OCI-LY3 (cell line): ENCODE measurements at regions not wholly inside any gene's neighbourhood (a gene's known extent, or its start where the extent isn't known, plus 50 kb on each side); places are given as distances from the start of the nearest gene placed in this dataset.

ENCODE experiments used
- CTCF ChIP-seq: fragments of 200-600, 300-600 bp; sonication (generic); IDR thresholded peaks from 2 replicates; pipeline ENCODE4 v1.5.1; 2014; ENCODE audit warnings: antibody characterized with exemption, low read length, low read depth
- EZH2phosphoT487 ChIP-seq: fragments of 200-600 bp; shearing (Covaris generic); IDR thresholded peaks from 2 replicates; pipeline ENCODE4 v1.6.1; 2018; ENCODE audit warnings: antibody characterized with exemption, mixed run types, low read depth

- TF ChIP-seq CTCF, result no peak
- TF ChIP-seq EZH2phosphoT487, result no peak
Measured at GRCh38 chr2:220212296-220213080, 585.1 kb downstream of the SLC4A3 start.
